ENCODE measurements at regions not wholly inside any gene's neighbourhood (a gene's known extent, or its start where the extent isn't known, plus 50 kb on each side); places are given as distances from the start of the nearest gene placed in this dataset.

DNA sequence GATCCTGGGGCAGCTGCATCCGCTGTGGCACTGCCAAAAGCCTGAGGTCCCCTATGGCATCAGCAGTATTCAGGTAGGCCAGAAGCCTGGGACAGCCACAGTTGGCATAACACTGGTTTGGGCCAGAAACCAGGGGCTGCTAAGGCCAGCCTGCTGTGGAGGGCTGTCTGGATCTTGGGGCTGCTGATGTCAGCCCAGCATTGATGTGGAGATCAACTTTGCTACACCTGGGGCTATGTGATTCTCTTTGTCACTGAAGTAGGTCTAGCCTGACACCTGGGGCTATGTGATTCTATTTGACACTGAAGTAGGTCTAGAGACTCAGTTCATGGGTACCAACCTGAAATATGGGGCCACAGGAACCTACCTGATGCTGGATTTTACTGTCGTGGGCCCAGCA is 411.5 kb downstream of the RASEF start:
- ATAC-seq (no peak), DNase-seq (no peak)
- Histone ChIP-seq H3K9me3 (peaks cover 2% of the 10 kb centered on the region), H3K4me3 (no peak overlapping the region), H3K4me1 (ENCODE audit: low read depth) (no peaks in the 10 kb centered on the region), H3K36me3 (ENCODE audit: low read depth) (no peaks in the 10 kb centered on the region)
- intact Hi-C loops (cut with DNase I, micrococcal nuclease), result no loop called here
- TF ChIP-seq, protein P1, sequence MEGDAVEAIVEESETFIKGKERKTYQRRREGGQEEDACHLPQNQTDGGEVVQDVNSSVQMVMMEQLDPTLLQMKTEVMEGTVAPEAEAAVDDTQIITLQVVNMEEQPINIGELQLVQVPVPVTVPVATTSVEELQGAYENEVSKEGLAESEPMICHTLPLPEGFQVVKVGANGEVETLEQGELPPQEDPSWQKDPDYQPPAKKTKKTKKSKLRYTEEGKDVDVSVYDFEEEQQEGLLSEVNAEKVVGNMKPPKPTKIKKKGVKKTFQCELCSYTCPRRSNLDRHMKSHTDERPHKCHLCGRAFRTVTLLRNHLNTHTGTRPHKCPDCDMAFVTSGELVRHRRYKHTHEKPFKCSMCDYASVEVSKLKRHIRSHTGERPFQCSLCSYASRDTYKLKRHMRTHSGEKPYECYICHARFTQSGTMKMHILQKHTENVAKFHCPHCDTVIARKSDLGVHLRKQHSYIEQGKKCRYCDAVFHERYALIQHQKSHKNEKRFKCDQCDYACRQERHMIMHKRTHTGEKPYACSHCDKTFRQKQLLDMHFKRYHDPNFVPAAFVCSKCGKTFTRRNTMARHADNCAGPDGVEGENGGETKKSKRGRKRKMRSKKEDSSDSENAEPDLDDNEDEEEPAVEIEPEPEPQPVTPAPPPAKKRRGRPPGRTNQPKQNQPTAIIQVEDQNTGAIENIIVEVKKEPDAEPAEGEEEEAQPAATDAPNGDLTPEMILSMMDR (IDR thresholded peaks at IDR 0.05), result no peak

DNA sequence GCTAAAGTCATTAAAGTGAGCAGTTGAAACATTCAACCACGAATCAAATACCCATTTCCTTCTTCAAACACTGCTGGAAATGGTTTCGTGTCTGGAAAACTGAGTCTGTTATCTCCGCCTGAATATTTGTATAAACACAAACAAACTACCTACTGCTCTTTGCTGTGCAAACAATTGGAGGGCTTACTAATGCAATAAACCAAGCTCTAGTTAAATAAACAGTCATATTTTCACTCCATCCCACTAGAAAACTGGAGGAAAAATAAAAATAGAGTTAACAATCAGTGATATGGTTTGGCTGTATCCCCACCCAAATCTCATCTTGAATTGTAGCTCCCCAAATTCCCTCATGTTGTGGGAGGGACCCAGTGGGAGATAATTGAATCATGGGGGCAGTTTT is 397.6 kb downstream of the RASEF start:
- H3K9me3 ChIP-seq, result no peaks in the 10 kb centered on the region
- H3K36me3 ChIP-seq (ENCODE audit: low read depth), result no peaks in the 10 kb centered on the region
- H3K4me3 ChIP-seq, result no peak overlapping the region
- ATAC-seq (no peak), DNase-seq (no peak)
- TF ChIP-seq, protein P1 (IDR thresholded peaks at IDR 0.05), result no peak
- intact Hi-C loops (cut with DNase I, micrococcal nuclease), result no loop called here
- no peaks in the 10 kb centered on the region for H3K4me1 ChIP-seq (ENCODE audit: low read depth)

DNA sequence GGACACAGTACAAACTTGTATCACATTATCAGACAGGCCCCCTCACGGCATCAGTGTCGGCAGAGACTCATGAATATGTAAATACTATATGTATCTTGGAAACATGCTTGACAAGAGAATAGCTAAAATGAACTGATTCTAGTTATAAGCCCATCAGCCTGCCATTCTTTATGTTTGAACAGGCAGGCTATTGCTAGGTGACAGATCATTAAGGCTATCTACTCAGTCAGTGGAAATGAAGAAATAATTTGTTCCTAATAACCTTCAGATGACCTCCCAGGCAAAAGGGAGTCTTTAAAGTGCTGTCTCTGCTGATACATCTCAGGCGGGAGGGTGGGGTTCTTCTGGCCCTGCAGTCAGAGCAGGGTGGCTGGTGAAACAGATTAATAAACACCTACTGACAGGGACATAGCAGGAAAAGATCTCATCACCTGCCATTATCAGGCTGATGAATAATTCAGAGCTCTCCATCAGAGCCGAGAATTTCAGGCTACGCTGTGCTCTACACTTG is 394.2 kb downstream of the RASEF start:
- ATAC-seq, result no peak

DNA sequence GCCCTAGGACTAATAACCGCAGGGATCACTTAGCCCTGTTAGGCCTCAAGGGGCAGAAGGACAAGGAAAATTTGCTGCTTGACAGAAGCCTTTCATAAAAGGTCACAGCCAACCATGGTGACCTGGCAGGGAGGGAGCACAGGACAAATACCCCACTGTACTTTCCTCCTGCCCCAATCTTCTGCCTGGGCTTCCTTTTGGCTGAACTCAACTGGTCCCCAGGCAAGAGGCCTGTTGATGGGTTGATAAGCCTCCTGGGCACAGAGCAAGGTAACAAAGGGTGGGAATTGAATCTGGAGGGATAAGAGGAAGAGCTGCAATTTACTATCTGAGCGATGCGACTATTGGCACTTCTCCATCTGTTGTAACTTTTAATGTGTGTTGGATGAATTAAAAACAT is 392.9 kb downstream of the RASEF start:
- DNase-seq, result no peak
- intact Hi-C loops (cut with DNase I, micrococcal nuclease), result no loop called here
- no peak overlapping the region for H3K4me3 ChIP-seq
- ATAC-seq, result no peak
- H3K36me3 ChIP-seq (ENCODE audit: low read depth), result no peaks in the 10 kb centered on the region
- H3K4me1 ChIP-seq (ENCODE audit: low read depth), result no peaks in the 10 kb centered on the region
- H3K9me3 ChIP-seq, result no peaks in the 10 kb centered on the region
- TF ChIP-seq, protein P1 (IDR thresholded peaks at IDR 0.05), result no peak

More for the DNA sequence above, 394.2 kb downstream of the RASEF start:
- Histone ChIP-seq H3K4me3 (no peak overlapping the region), H3K36me3 (ENCODE audit: low read depth) (no peaks in the 10 kb centered on the region), H3K9me3 (no peaks in the 10 kb centered on the region), H3K4me1 (ENCODE audit: low read depth) (no peaks in the 10 kb centered on the region)
- TF ChIP-seq, protein P1 (IDR thresholded peaks at IDR 0.05), result no peak
- no peak for DNase-seq
- intact Hi-C loops (cut with DNase I, micrococcal nuclease), result no loop called here

DNA sequence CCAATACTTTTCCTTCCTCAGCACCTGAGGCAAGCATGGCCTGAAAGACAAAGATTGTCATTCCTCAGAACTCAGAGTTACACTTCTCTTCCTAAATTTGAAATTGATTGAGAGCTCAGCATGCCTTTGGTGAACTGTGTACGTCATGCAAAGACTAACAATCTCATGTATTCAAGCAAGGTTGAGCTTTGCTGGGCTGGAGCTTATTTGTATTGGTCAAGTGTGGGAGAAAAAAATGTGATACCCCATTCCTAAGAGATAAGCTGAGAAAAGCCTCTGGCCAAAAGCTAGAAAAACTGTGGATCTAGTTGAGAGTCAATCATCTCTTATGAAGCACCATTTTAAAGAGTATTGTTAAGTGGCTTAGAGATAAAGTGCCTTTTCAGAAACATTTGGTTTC is 392.2 kb downstream of the RASEF start:
- Histone ChIP-seq H3K4me1 (ENCODE audit: low read depth) (no peaks in the 10 kb centered on the region), H3K9me3 (no peaks in the 10 kb centered on the region), H3K4me3 (no peak overlapping the region), H3K36me3 (ENCODE audit: low read depth) (no peaks in the 10 kb centered on the region)
- DNase-seq (no peak), ATAC-seq (no peak)
- intact Hi-C loops (cut with DNase I, micrococcal nuclease), result no loop called here
- TF ChIP-seq, protein P1 (IDR thresholded peaks at IDR 0.05), result no peak

DNA sequence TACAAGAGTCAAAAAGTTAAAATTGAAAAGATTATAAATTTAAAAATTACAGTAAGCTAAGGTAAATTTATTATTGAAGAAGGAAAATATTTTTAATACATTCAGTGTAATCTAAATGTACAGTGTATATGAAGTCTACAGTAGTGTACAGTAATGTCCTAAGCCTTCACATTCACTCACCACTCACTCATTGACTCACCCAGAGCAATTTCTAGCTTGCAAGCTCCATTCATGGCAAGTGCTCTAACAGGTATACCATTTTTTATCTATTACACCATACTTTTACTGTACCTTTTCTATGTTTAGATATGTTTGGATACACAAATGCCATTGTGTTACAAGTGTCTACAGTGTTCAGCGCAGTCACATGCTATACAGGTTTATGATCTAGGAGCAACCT is 389.7 kb downstream of the RASEF start:
- Histone ChIP-seq H3K36me3 (ENCODE audit: low read depth) (no peaks in the 10 kb centered on the region), H3K9me3 (no peaks in the 10 kb centered on the region), H3K4me1 (ENCODE audit: low read depth) (no peaks in the 10 kb centered on the region), H3K4me3 (no peak overlapping the region)
- ATAC-seq (no peak), DNase-seq (no peak)
- intact Hi-C loops (cut with DNase I, micrococcal nuclease), result no loop called here
- TF ChIP-seq, protein P1 (IDR thresholded peaks at IDR 0.05), result no peak
